ENCODE measurements at regions not wholly inside any gene's neighbourhood (a gene's known extent, or its start where the extent isn't known, plus 50 kb on each side); places are given as distances from the start of the nearest gene placed in this dataset.

DNA sequence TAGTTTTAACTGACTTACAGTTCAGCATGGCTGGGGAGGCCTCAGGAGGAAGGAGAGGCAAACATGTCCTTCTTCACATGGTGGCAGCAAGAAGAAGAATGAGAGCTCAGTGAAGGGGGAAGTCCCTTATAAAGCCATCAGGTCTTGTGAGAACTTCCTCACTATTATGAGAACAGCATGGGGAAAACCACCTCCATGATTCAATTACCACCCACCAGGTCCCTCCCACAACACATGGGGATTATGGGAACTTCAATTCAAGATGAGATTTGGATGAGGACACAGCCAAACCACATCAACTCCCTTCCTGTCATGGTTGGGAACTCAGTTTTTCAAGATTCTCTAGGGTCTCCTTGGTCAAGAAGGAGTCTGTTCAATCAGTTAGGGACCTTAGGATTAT lies 432.9 kb upstream of the CNTN5 start:
- TF ChIP-seq, protein P1, sequence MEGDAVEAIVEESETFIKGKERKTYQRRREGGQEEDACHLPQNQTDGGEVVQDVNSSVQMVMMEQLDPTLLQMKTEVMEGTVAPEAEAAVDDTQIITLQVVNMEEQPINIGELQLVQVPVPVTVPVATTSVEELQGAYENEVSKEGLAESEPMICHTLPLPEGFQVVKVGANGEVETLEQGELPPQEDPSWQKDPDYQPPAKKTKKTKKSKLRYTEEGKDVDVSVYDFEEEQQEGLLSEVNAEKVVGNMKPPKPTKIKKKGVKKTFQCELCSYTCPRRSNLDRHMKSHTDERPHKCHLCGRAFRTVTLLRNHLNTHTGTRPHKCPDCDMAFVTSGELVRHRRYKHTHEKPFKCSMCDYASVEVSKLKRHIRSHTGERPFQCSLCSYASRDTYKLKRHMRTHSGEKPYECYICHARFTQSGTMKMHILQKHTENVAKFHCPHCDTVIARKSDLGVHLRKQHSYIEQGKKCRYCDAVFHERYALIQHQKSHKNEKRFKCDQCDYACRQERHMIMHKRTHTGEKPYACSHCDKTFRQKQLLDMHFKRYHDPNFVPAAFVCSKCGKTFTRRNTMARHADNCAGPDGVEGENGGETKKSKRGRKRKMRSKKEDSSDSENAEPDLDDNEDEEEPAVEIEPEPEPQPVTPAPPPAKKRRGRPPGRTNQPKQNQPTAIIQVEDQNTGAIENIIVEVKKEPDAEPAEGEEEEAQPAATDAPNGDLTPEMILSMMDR (IDR thresholded peaks at IDR 0.05; ENCODE audit: low read depth, low read length, missing input control): no peak
- no peak for TF ChIP-seq YY1 (IDR thresholded peaks at IDR 0.05)
- TF ChIP-seq SP1 (IDR thresholded peaks at IDR 0.05): no peak
- no peak for TF ChIP-seq JUND (IDR thresholded peaks at IDR 0.05)
- TF ChIP-seq, protein P2, sequence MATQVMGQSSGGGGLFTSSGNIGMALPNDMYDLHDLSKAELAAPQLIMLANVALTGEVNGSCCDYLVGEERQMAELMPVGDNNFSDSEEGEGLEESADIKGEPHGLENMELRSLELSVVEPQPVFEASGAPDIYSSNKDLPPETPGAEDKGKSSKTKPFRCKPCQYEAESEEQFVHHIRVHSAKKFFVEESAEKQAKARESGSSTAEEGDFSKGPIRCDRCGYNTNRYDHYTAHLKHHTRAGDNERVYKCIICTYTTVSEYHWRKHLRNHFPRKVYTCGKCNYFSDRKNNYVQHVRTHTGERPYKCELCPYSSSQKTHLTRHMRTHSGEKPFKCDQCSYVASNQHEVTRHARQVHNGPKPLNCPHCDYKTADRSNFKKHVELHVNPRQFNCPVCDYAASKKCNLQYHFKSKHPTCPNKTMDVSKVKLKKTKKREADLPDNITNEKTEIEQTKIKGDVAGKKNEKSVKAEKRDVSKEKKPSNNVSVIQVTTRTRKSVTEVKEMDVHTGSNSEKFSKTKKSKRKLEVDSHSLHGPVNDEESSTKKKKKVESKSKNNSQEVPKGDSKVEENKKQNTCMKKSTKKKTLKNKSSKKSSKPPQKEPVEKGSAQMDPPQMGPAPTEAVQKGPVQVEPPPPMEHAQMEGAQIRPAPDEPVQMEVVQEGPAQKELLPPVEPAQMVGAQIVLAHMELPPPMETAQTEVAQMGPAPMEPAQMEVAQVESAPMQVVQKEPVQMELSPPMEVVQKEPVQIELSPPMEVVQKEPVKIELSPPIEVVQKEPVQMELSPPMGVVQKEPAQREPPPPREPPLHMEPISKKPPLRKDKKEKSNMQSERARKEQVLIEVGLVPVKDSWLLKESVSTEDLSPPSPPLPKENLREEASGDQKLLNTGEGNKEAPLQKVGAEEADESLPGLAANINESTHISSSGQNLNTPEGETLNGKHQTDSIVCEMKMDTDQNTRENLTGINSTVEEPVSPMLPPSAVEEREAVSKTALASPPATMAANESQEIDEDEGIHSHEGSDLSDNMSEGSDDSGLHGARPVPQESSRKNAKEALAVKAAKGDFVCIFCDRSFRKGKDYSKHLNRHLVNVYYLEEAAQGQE (IDR thresholded peaks at IDR 0.05): no peak
- TF ChIP-seq GABPA (IDR thresholded peaks at IDR 0.05 in 1 of 2, conservative IDR thresholded peaks at IDR 0.05 in 1 of 2): no peak
- TF ChIP-seq RXRA (IDR thresholded peaks at IDR 0.05): no peak
- no peak for TF ChIP-seq TAF1 (conservative IDR thresholded peaks at IDR 0.05)
